Astrocyte of the hippocampus (primary cell): ENCODE measurements at regions not wholly inside any gene's neighbourhood (a gene's known extent, or its start where the extent isn't known, plus 50 kb on each side); places are given as distances from the start of the nearest gene placed in this dataset.

Experiments used
- DNase-seq: peaks from one replicate; pipeline ENCODE4 v3.0.0; 2011; ENCODE audit warnings: low read depth, low spot score

DNA sequence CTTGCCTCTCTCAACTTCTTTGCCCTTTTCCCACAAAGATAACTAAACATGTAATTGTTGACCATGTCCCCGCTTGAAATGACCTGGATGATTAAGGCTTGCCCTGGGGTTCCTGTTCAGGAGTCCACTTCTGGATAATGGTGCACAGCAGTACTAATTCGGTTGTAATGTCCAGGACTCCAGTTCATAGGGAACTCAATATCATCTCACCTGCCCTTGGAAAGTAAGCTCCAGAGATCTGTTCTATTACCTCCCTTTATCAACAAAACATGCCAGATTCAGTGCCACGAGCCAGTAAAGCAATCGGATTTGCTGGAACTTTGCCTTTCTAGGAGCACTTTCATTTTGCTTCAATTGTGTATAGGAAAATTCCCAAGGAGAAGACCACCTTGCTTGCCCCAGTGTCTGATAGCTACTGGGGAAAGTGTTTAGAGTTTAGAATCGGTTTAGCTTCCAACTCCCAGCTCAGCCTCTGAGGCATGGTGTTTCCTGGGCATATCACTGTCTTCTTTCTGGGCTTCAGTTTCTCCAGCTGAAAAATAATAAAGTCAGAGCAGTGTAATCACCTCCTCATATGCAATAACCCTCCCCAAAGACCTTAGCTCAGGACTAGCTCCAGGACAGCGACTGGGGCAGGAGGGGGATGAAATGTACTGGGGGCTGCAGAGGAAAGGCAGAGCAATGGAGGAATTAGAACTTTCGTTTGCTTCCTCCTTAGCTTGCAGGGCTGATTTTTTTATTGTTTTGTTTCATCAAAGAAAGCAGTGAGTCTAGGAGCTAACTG, 162.6 kb upstream of the CYRIA start:
- DNase-seq: no peak

DNA sequence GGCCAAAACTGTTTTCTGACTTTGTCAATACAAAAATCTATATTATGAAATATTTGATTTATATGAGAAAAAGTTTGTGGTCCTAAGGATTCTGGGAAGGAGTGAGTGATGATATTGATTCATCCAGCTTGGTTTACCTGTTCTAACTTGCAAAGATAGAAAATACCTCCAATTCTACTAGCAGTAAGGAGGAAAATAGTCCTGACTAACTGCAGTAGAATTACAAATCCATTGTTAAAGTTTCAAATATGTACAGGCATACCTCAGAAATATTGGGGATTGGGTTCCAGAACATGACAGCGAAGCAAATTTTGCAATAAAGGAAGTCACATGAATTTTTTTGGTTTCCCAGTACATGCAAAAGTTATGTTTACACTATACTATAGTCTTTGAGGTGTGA, 158.8 kb upstream of the CYRIA start:
- no peak for DNase-seq

DNA sequence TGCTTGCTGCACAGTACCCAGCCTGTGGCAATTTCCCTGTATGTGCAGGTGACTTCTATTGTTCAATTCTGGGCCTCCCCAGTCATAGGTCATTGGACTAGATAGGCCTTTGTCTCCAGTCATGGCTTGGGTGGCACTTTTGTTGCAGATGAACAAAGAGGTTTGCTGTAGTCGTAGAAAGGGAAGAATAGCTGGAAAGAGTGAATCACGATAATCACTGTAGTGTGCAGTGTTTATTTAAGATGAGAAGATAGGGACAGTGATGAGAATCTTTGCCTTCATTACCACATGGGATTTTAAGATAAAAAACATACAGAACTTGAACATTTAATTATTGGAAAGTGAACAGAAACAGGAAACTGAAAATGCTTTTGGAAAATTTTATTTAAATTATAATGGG, 156.1 kb upstream of the CYRIA start:
- DNase-seq: no peak

DNA sequence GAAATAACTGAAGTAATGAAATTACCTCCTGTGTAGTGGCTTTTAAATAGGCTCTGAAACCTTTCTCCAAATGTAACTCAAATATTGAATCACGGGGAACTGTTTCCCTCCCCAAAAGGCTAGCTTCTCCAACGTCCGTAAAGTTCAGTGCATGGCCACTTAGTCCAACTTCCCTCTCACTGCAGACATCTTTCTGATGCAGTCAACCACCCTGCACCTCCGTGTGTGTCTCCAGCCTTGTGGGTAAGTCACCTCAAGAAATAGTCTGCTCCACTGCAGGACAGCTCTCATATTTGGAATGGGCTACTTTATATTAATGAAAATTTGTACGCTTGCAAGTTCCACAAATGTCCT, 152.5 kb upstream of the CYRIA start:
- DNase-seq: no peak

DNA sequence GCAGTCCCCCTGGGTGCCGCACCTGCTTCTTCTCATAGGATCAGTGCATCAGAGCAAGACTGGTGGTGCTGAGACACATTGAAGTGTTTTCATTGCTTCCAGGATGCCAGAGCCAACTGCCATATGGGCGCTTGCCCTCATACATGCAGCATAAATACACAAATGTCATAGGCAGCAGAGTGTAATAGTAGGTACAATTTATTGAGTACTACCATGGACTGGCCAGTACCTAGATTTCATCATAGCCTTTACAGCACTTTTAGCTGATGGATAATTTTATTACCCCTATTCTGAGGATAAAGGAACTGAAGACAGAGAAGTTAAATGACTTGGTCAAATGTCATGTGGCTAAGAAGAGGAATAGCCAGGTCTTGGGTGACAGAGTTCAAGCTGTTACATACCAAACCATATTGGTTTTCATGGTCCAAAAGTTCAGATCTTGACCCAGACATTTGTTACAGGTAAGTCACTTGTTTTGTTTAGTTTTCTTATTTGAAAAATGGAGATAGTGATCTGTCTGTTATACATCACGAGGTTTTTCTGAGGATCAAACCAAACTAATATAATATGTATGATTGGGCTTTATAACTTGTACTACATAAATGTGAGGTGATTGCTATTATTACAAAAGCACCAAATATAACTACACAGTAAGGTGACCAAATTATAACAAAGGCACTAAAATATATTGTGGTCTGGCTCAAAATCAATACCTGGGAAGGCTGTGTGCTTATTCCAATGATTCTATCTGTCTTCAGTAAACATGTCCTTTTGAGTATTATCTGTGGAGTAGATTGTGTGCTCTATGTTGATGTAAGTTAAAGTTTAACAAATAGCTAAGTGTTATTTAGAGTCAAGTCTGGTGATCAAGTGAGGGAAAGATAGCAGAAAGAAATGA, 151.9 kb upstream of the CYRIA start:
- no peak for DNase-seq

DNA sequence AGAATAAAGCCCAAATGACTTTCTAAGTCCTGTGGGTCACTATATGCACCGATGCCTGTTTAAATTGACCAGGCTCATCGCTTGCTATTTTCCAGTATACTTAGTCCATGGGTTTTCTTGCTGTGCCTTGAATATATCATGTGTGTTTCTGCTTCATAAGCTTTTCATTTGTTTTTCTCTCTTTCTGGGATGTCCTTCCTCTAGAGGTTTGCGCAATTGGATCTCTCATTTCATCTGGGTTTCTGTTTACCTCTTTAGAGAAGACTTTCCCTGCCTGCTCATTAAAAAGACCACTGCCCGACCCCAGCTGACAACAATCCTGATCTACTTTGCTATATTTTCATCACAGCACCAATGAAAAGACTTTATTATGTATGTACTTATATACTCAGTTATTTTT, 150.9 kb upstream of the CYRIA start:
- no peak for DNase-seq

DNA sequence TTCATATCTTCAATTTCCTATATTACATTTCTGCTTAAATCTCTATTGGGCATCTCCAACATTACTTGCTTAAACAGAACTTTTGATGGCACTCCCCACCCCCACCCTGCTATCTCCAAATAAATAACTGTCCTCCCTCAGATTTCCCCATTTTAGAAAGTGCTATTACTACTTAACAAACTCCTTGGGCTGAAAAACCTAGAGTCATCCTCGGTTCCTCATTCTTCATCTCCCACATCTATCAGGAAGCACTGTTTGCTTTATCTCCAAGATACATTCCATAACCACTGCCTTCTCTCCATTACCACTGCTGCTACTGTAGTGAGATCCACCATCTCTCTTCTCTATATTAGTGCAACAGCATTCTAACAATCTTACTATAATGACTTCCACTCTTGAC, 150.4 kb upstream of the CYRIA start:
- no peak for DNase-seq

DNA sequence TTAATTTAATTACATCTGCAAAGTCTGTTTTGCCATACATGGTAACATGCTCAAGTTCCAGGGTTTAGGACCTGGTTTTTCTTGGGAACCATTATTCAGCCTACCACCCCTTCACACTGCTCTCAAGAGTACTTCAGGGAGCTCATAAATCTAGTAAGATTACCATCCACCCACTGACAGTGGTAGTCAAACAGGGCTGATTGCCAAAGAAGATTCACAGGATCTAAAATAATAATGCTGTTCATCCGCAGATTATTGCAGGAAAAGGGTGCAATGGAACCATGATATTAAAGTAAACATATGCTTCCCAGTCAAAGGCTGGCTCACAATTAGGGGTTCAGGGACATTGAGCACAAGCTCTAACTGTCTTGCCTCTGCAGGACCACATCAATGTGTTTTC, 148.0 kb upstream of the CYRIA start:
- no peak for DNase-seq

DNA sequence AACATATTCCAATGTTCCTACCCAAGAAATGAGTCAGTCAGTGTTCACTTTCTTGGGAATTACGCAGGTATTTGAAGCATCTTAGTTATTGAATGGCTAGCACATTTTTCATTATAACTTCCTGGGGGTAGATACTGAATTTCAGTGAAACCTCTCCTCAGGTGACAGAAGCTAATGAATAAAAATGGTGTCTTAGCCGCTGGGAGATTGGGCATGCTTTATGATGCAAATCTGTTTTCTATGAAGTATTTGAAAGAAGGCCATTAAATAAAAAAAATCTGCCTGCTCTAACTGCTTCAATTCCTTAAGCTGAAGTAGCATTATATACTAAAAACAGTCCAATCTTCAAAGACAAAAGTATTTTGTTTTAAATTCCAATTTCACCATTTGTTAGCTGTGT, 132.8 kb upstream of the CYRIA start:
- peak; percentile 9 for DNase-seq

DNA sequence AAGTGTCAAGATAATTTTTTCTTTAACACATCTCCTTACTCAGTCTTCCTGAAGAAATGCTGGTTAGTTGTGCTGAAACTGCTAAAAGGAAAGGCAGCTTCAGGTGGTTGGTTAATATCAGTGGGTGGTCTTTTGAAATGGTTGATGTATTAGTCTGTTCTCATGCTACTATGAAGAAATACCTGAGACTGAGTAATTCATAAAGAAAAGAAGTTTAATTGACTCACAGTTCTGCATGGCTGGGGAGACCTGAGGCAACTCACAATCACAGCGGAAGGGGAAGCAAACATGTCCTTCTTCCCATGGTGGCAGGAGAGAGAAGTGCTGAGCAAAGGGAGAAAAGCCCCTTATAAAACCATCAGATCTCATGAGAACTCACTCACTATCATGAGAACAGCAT, 125.9 kb upstream of the CYRIA start:
- no peak for DNase-seq

DNA sequence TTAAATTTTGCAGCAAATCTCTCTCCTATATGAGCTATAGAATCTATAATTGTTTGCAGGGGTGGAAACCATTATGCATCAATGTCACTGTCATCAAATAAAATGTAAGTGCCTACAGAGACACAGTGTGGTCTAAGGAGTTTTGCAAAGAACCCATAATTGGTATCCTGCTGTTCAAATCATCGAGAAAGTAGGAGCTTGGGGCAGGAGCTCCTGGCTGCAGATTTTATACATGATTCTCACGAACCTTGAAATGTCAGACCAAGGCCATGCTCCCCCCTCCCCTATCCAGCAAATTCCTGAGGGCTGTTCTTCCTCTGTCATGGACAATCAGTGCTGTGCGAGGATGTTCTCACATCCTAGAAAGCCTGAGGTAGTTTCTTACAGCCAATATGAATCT, 119.5 kb upstream of the CYRIA start:
- DNase-seq: no peak

DNA sequence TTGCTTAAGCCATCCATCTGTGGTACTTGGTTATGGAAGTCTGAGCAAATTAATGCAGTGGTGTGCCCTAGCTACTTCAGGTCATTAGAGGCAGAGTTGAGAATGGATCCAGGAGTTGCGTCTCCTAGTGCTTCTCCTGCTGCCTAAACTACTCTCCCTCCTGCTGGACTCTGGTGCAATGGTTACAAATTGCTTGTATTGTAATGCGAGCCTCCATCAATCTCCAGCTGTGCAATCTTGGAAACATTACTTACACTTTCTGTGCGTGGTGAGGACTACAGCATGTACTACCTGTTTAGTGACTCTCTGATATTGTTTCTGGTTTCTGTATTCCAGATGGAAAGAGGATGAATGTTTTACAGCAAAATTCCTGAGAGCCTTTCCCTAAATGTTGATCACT, 119.0 kb upstream of the CYRIA start:
- no peak for DNase-seq

DNA sequence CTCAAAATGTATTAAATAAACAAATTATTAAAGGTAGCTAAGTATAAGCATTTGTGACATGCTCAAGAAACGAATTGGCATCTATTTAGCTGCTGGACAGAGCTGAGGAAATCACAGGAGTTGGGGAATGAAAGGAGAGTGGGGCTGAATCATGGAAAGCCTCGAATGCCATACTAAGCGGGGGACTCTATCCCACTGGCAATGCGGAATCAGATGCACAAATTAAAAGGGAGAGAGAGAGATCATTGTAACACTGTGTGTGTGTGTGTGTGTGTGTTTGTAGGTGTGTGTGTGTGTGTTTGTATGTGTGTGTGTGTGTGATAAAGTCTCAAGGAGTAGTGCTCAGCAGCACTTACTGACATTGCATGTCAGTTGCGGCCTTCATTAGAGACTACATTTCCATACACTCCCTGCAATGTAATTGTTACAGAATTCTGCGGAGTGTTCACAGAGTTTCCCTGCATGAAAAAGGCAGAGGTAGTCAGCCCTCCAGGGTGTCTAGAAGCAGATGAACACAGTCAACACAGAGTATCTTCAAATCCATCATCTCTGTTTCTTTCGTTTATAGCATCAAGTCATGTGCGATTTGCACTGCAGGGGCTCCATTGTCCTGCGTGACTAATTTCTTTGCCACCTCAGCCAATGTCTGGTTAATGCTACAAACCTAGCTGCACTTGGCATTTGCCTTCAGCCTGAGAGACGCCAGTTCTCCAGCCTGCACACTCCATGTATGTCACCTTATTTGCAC, 111.7 kb upstream of the CYRIA start:
- DNase-seq: peak; percentile 40

DNA sequence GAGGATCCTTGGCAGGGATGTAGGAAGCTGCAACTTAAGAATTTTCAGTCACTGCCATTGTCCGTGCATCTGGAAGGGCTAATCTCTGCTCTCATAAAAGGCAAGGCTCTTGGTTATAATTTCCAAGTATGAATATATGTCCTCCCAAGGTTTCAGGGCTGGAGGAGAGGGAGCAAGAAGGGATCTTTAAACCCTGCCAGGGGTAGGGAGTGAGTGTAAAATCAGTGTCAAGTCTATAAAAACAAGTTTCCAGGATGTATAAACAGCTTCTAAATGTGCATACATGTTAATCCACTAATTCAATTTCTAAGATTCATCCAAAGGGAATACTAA, 110.2 kb upstream of the CYRIA start:
- no peak for DNase-seq

DNA sequence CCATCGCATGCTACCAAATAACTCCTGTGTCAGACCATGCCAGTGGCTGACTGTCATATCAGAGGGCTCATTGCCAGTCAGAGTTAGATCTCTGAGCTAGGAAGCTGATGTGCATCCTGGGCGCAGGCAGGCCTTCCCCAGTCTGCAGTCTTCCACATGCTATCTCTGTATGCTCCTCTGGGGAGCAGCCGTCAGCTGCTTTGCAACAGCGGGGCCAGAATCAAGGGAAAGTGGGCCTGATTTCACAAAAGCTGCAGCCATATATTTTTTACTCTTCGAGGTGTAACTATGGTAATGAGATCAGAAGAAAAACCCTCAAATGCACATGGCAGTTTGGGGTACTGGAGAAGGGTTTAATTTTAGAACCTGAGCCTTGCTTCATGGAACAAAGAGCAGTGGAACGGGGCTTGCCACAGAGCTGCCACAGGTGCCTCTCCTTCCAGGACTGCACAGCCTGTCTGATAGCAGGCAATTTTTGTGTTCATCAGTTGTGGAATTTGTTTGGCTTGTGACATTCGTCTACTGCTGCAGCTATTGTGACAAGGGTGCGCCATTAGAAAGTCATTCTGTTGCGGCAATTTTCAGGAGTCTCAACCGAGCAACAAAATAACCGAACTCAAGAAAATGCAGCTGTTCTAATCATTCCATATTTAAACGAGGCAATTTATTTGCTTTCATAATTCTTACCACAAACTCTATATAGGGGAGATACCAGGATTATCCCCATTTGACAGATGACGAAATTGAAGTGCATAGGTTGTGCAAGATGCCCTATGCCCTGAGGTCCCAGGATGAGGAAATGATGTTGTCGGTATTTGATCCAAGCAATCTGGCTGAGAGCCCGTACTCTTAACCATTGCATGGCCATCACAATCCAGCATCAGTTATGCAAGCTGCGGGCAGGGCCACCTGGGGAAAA, 109.6 kb upstream of the CYRIA start:
- DNase-seq: peak; percentile 38

DNA sequence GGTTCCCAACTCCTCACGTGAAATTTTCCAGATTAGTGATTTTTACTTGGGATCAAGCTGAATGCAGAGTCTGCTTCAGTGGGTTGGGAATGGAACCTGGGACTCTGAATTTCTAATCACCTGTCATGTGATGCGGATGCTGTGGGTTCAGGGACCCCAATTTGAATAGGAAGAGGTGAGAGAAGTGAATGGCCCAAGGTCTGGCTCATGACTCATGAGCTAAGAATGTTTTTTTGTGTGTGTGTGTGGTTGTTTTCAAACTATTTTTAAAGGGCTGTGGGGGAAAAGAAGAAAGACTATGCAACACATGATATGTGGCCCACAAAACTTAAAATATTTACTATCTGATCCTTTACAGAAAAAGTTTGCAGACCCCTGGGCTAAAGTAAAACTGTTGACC, 108.5 kb upstream of the CYRIA start:
- DNase-seq: peak; percentile 77

DNA sequence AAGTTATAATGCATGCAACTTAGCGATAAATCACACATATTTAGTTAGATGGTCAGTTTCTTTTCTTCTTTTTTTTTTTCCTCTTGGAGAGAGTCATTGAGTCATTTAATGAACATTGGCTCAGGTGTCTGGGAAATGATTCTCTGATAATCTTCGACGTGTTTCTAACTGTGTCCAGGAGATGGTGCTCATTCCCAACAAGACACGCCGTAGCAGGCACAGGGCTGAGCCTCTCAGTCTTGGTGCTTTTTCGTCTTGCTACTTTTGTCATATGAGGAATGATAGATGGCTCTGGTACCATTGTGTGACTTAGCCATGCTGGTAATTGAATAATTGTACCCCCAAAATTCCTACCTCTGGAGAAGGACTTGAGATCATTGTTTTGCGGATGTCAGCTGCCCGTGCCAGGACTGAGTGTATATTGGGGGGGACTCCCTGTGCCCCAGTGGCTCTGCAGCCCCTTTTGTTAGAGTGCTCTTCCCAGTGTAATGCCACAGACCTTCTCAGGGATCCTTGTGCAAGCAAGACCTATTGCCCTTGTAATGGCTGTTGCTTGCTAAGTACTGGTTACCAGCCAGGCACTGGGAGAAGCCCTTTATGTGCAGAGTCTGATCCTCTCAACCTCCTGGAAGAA, 107.6 kb upstream of the CYRIA start:
- peak; percentile 81 for DNase-seq

DNA sequence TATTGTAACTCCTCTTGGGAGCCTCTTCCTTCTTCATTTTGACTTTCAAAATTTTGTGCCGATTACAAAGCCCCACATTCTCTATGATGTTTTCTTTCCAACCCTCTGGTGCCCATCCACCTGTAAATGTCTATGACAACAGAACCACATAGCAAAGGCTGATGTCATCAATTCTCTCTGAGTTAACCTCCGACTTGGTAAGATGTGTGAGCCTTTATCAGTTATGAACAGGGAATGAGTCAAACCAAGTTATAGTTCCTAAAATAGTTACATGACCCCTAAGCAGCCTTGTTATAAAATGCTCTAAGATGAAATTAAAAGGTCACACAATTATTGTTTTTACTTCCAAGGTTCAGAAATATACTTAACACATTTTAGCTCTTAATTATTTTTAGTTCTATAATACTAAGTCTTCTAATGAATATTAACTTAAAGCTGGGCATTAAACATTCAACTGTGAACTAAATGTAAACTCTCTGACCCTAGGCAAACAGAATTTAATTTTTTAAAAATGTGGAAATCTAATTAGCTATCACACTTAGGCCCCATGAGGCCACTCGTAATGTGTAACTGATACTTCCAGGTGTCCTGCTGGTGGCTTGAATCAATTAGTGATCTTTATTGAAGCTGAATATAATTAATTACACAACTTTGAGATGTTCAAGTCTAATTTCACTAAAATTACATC, 102.3 kb upstream of the CYRIA start:
- DNase-seq: no peak

DNA sequence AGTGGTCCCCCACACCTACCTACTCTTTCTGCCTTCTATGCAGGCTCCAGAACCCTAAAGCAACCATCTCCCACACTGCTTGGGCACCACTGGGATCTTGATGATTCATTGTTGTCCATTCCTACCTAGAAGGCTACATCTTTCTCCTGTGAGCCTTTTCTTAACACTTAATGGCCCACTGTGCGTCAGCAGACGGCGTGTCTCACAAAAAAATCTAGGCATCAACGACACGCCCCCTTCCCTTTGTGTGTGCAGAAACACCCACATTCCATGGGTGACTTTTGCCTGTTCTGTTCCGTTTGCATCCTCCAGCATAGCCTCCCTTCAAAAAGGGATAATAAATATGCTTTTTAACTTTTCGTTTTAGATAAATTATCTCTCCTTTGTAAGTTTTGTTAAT, 99.7 kb upstream of the CYRIA start:
- peak; percentile 37 for DNase-seq

DNA sequence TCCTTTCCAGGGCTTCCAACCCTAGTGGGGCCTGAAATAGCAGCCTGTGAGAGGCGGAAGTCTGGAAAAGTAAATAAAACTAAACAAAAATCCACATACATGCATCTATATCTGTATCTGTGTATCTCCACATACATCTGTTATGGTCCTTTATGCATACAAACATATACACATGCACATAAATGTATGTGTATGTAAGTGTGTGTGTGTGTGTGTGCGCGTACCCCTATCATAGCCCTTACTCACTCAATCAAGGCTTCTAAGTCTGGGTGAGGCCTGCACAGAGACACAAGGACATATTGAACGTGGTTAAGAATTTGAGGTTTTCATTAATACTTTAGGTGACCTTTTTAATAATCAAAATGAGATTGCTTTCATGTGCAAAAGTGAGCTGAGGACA, 98.9 kb upstream of the CYRIA start:
- DNase-seq: no peak
